HL-60 (cell line): ENCODE measurements at regions not wholly inside any gene's neighbourhood (a gene's known extent, or its start where the extent isn't known, plus 50 kb on each side); places are given as distances from the start of the nearest gene placed in this dataset.

Experiments used
- DNase-seq, 2 experiments: peaks; one replicate each; pipeline ENCODE4 v3.0.0-alpha.2; 2010 to 2020; ENCODE audit warnings: low read depth in 1 of 2, low spot score in 1 of 2
- H3K27ac ChIP-seq: fragments of 250-450 bp; sonication (Bioruptor Pico); replicated peaks from 2 replicates; pipeline ENCODE4 v1.5.1; 2020; ENCODE audit warnings: mild to moderate bottlenecking, moderate library complexity
- H3K27me3 ChIP-seq: fragments of 250-450 bp; sonication (Bioruptor Pico); 2 replicates; pipeline ENCODE4 v1.5.1; 2021; ENCODE audit warnings: mild to moderate bottlenecking, moderate library complexity; ENCODE audit not compliant: insufficient read depth, poor library complexity, severe bottlenecking
- H3K4me3 ChIP-seq: replicated peaks from 2 replicates; pipeline ENCODE4 v1.5.1; 2011; ENCODE audit warnings: mild to moderate bottlenecking, control low read depth, low read length; ENCODE audit not compliant: insufficient read depth
- GABPA ChIP-seq: IDR thresholded peaks from 2 replicates; pipeline ENCODE4 v1.6.1; 2012; ENCODE audit warnings: low read depth
- POLR2AphosphoS5 ChIP-seq: IDR thresholded peaks from 2 replicates; pipeline ENCODE4 v1.6.1; 2012; ENCODE audit warnings: low read depth
- SPI1 ChIP-seq: IDR thresholded peaks from 2 replicates; pipeline ENCODE4 v1.6.1; 2012; ENCODE audit warnings: low read depth, mild to moderate bottlenecking, borderline replicate concordance
- TF ChIP-seq, protein P1 (sequence below): IDR thresholded peaks from one replicate; pipeline ENCODE4 v1.5.1; 2011; ENCODE audit warnings: low read length, control low read depth, inconsistent platforms; ENCODE audit not compliant: insufficient read depth
- TF ChIP-seq, protein P2 (sequence below): IDR thresholded peaks from 2 replicates; pipeline ENCODE4 v1.6.1; 2012; ENCODE audit warnings: low read depth; ENCODE audit not compliant: insufficient replicate concordance

DNA sequence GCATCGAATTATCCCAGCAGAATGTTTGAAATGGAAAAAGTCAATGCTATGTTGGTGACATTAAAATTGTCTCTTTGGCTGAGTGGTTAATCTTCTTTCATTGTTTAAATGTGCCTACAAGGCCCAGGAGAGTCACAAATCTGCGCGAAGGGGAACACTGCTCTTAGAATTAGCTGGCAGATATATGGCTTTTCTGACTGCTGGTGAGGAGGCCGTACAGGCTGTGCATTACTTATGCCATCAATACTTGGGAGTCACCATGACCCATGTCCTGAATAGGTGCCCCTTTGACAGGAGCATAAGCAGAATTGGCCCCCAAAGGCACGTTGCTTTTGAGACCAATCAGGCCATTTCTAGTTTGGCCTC, 521.5 kb downstream of the FUT8 start:
- Histone ChIP-seq H3K27ac (no peak overlapping the region), H3K27me3 (no peaks in the 10 kb centered on the region), H3K4me3 (no peak overlapping the region)
- no peak for DNase-seq
- TF ChIP-seq GABPA, result no peak
- no peak for TF ChIP-seq SPI1
- TF ChIP-seq POLR2AphosphoS5, result no peak
- TF ChIP-seq, protein P1, sequence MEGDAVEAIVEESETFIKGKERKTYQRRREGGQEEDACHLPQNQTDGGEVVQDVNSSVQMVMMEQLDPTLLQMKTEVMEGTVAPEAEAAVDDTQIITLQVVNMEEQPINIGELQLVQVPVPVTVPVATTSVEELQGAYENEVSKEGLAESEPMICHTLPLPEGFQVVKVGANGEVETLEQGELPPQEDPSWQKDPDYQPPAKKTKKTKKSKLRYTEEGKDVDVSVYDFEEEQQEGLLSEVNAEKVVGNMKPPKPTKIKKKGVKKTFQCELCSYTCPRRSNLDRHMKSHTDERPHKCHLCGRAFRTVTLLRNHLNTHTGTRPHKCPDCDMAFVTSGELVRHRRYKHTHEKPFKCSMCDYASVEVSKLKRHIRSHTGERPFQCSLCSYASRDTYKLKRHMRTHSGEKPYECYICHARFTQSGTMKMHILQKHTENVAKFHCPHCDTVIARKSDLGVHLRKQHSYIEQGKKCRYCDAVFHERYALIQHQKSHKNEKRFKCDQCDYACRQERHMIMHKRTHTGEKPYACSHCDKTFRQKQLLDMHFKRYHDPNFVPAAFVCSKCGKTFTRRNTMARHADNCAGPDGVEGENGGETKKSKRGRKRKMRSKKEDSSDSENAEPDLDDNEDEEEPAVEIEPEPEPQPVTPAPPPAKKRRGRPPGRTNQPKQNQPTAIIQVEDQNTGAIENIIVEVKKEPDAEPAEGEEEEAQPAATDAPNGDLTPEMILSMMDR, result no peak
- TF ChIP-seq, protein P2, sequence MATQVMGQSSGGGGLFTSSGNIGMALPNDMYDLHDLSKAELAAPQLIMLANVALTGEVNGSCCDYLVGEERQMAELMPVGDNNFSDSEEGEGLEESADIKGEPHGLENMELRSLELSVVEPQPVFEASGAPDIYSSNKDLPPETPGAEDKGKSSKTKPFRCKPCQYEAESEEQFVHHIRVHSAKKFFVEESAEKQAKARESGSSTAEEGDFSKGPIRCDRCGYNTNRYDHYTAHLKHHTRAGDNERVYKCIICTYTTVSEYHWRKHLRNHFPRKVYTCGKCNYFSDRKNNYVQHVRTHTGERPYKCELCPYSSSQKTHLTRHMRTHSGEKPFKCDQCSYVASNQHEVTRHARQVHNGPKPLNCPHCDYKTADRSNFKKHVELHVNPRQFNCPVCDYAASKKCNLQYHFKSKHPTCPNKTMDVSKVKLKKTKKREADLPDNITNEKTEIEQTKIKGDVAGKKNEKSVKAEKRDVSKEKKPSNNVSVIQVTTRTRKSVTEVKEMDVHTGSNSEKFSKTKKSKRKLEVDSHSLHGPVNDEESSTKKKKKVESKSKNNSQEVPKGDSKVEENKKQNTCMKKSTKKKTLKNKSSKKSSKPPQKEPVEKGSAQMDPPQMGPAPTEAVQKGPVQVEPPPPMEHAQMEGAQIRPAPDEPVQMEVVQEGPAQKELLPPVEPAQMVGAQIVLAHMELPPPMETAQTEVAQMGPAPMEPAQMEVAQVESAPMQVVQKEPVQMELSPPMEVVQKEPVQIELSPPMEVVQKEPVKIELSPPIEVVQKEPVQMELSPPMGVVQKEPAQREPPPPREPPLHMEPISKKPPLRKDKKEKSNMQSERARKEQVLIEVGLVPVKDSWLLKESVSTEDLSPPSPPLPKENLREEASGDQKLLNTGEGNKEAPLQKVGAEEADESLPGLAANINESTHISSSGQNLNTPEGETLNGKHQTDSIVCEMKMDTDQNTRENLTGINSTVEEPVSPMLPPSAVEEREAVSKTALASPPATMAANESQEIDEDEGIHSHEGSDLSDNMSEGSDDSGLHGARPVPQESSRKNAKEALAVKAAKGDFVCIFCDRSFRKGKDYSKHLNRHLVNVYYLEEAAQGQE, result no peak

DNA sequence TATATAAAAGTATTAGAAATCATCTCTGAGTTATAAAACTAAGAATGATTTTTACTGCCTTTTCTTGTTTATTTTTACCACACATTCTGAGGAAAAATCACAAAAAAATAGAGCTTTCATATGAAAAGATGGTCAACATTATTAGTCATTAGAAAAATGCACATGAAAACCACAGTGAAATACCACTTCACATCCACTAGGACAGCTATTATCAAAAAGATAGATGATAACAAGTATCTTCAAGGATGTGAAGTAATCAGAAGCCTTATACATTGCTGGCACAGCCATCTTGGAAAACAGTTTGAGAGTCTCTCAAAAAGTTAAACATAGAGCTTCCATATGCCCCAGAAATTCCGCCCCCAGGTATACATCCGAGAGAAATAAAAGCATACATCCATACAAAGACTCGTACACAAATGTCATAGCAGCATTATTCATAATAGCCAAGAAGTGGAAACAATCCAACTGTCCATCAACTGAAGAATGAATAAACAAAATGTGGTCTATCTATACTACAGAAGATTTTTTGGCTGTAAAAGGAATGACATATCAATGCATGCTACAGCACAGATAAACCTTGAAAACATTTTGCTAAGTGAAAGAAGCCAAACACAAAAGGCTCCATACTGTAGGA, 523.9 kb downstream of the FUT8 start:
- Histone ChIP-seq H3K27ac (no peak overlapping the region), H3K4me3 (no peak overlapping the region), H3K27me3 (no peaks in the 10 kb centered on the region)
- no peak for TF ChIP-seq SPI1
- TF ChIP-seq, protein P1, result no peak
- TF ChIP-seq GABPA, result no peak
- TF ChIP-seq, protein P2, result no peak
- TF ChIP-seq POLR2AphosphoS5, result no peak
- DNase-seq, result no peak

DNA sequence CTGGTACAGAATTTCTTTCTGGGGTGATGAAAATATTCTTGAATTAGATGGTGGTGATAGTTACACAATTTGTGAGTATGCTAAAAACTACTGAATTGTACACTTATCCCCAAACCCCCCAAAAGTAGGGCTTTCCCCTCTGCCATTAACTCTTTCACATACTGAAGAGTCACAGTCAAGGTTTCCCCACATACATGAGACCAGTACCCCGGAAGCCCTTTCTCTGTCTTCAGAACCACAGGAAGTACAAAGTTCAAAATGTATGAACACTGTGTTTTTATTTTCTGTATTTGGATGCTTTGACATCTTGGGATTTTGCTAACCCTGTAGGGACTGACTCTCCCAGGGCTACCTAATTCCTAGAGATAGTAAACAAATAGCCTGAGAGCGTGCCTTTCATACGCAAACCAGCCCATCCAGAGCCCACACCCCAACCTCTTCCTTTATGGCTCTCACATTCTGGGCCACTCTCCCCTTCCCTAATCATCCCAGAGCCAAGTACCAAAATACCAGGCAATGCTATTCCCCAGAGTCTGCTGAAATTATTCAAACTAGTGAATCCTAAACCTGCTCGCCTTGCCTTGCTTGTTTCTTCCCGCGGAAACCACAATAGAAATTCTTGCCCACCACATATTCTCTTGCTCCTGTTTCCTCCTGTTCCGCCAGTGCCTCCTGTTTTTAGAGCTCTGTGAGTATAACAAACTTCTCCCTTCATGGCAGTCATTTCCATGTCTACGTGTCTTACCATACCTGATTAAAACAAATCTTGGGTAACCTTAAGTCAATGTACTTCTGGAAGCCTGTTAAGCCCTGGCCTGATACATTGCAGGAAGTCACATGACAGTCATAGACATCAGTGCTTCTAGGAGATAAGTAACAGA, 524.8 kb downstream of the FUT8 start:
- no peaks in the 10 kb centered on the region for H3K27me3 ChIP-seq
- H3K4me3 ChIP-seq, result no peak overlapping the region
- TF ChIP-seq POLR2AphosphoS5, result no peak
- TF ChIP-seq, protein P2, result no peak
- TF ChIP-seq, protein P1, result no peak
- no peak for TF ChIP-seq SPI1
- TF ChIP-seq GABPA, result no peak
- no peak for DNase-seq
- no peak overlapping the region for H3K27ac ChIP-seq
